ENCODE measurements at regions not wholly inside any gene's neighbourhood (a gene's known extent, or its start where the extent isn't known, plus 50 kb on each side); places are given as distances from the start of the nearest gene placed in this dataset.
"Not testable (repeated sequence)": the region's sequence is repeated elsewhere in the genome, so short reads cannot be mapped to it uniquely, and the experiment has no call there.

DNA sequence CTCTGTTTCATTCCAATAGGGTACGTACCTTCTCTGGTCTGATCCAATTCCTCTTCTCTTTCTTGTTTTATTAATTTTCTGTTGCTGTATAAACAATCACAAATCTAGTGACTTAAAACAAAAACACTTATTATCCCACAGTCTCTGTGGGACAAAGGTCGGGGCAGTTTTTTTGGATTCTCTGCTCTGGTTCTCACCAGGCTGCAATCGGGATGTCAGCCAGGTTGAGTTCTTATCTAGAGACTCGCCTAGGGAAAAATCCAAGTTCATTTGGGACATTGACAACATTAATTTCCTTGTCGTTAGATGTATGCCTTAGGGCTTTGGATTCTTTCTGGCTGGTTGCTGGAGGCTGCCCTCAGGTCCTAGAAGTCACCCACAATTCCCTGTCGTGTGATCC lies 430.5 kb upstream of the RORB start:
- no peak overlapping the region for H3K4me3 ChIP-seq
- WGBS, 2 donors, result 54 to 55% methylated on average over 6 of the region's 6 CpGs
- intact Hi-C loops (cut with DNase I), result no loop called here
- H3K36me3 ChIP-seq, result no peaks in the 10 kb centered on the region
- no peak overlapping the region for H3K27ac ChIP-seq
- H3K4me1 ChIP-seq, result no peaks in the 10 kb centered on the region
- DNase-seq, result no peak
- no peaks in the 10 kb centered on the region for H3K27me3 ChIP-seq
- no peaks in the 10 kb centered on the region for H3K9me3 ChIP-seq
- no peak for TF ChIP-seq POLR2A (IDR thresholded peaks at IDR 0.05)
- TF ChIP-seq, protein P1, sequence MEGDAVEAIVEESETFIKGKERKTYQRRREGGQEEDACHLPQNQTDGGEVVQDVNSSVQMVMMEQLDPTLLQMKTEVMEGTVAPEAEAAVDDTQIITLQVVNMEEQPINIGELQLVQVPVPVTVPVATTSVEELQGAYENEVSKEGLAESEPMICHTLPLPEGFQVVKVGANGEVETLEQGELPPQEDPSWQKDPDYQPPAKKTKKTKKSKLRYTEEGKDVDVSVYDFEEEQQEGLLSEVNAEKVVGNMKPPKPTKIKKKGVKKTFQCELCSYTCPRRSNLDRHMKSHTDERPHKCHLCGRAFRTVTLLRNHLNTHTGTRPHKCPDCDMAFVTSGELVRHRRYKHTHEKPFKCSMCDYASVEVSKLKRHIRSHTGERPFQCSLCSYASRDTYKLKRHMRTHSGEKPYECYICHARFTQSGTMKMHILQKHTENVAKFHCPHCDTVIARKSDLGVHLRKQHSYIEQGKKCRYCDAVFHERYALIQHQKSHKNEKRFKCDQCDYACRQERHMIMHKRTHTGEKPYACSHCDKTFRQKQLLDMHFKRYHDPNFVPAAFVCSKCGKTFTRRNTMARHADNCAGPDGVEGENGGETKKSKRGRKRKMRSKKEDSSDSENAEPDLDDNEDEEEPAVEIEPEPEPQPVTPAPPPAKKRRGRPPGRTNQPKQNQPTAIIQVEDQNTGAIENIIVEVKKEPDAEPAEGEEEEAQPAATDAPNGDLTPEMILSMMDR (IDR thresholded peaks at IDR 0.05), result no peak

DNA sequence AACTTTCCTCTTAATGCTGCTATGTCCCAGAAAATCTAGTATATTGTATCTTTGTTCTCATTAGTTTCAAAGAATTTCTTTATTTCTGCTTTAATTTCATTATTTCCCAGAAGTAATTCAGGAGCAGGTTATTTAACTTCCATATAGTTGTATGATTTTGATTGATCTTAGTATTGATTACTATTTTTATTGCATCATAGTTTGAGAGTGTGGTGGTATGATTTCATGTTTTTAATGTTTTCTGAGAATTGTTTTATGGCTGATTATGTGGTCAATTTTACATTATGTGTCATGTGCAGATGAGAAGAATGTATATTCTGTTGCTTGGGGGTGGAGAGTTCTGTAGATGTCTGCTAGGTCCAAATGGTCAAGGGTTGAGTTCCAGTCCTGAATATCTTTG lies 425.6 kb upstream of the RORB start:
- H3K36me3 ChIP-seq, result no peaks in the 10 kb centered on the region
- H3K9me3 ChIP-seq, result no peaks in the 10 kb centered on the region
- no peak overlapping the region for H3K4me3 ChIP-seq
- no peak for DNase-seq
- H3K27ac ChIP-seq, result no peak overlapping the region
- TF ChIP-seq, protein P1 (IDR thresholded peaks at IDR 0.05), result no peak
- no peak for TF ChIP-seq POLR2A (IDR thresholded peaks at IDR 0.05)
- H3K4me1 ChIP-seq, result no peaks in the 10 kb centered on the region
- intact Hi-C loops (cut with DNase I), result no loop called here
- H3K27me3 ChIP-seq, result no peaks in the 10 kb centered on the region

- DNase-seq, result no peak
- intact Hi-C loops (cut with DNase I), result no loop called here
- 83% methylated on average over 2 of the region's 7 CpGs; no CpG with 5 or more reads in 1 of the 2 donors for WGBS, 2 donors
Observed at GRCh38 chr9:74073897-74074296, 423.2 kb upstream of the RORB start.

DNA sequence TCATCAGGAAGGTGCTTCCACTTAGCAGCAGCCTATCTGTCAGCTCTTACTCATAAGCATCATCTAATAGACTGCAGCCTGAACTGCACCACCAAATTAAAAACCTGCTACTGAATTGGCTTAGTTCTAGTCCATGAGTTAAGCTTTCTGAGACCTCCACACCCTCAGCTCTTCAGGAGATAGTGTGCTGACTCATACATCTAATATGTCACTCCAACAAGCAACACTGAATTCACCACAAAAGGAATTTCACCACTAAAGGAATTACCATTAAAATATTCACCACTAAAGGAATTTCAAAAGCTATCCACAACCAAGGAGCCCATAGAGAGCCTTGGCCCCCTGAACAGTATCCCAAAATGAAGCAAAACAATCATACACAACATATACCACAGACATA lies 418.5 kb upstream of the RORB start:
- DNase-seq, result no peak
- intact Hi-C loops (cut with DNase I), result no loop called here
- no peaks in the 10 kb centered on the region for H3K36me3 ChIP-seq
- H3K27me3 ChIP-seq, result no peaks in the 10 kb centered on the region
- no peaks in the 10 kb centered on the region for H3K9me3 ChIP-seq
- TF ChIP-seq, protein P1 (IDR thresholded peaks at IDR 0.05), result no peak
- TF ChIP-seq POLR2A (IDR thresholded peaks at IDR 0.05), result no peak
- no peaks in the 10 kb centered on the region for H3K4me1 ChIP-seq
- no peak overlapping the region for H3K27ac ChIP-seq
- H3K4me3 ChIP-seq, result no peak overlapping the region

More at GRCh38 chr9:74073897-74074296, 423.2 kb upstream of the RORB start:
- no peak overlapping the region for H3K27ac ChIP-seq
- no peaks in the 10 kb centered on the region for H3K27me3 ChIP-seq
- H3K4me1 ChIP-seq, result no peaks in the 10 kb centered on the region
- H3K9me3 ChIP-seq, result no peaks in the 10 kb centered on the region
- TF ChIP-seq, protein P1 (IDR thresholded peaks at IDR 0.05), result no peak
- TF ChIP-seq POLR2A (IDR thresholded peaks at IDR 0.05), result no peak
- no peaks in the 10 kb centered on the region for H3K36me3 ChIP-seq
- H3K4me3 ChIP-seq, result no peak overlapping the region

- H3K4me3 ChIP-seq; DNase-seq; H3K27ac ChIP-seq; H3K9me3 ChIP-seq; H3K4me1 ChIP-seq; H3K27me3 ChIP-seq; H3K36me3 ChIP-seq; intact Hi-C loops (cut with DNase I): not testable (repeated sequence)
- 72 to 75% methylated on average over 1 to 4 of the region's 4 CpGs for WGBS, 2 donors
Observed at GRCh38 chr9:74080652-74081051, 416.5 kb upstream of the RORB start.

- no peaks in the 10 kb centered on the region for H3K9me3 ChIP-seq
- H3K4me3 ChIP-seq, result no peak overlapping the region
- H3K27me3 ChIP-seq, result no peaks in the 10 kb centered on the region
- H3K27ac ChIP-seq, result no peak overlapping the region
- H3K36me3 ChIP-seq, result no peaks in the 10 kb centered on the region
- H3K4me1 ChIP-seq, result no peaks in the 10 kb centered on the region
- WGBS, 2 donors, result 72 to 79% methylated on average over 2 of the region's 2 CpGs
- intact Hi-C loops (cut with DNase I), result no loop called here
- no peak for DNase-seq
- TF ChIP-seq, protein P1 (IDR thresholded peaks at IDR 0.05), result no peak
- TF ChIP-seq POLR2A (IDR thresholded peaks at IDR 0.05), result no peak
Observed at GRCh38 chr9:74083681-74084433, 413.3 kb upstream of the RORB start.

DNA sequence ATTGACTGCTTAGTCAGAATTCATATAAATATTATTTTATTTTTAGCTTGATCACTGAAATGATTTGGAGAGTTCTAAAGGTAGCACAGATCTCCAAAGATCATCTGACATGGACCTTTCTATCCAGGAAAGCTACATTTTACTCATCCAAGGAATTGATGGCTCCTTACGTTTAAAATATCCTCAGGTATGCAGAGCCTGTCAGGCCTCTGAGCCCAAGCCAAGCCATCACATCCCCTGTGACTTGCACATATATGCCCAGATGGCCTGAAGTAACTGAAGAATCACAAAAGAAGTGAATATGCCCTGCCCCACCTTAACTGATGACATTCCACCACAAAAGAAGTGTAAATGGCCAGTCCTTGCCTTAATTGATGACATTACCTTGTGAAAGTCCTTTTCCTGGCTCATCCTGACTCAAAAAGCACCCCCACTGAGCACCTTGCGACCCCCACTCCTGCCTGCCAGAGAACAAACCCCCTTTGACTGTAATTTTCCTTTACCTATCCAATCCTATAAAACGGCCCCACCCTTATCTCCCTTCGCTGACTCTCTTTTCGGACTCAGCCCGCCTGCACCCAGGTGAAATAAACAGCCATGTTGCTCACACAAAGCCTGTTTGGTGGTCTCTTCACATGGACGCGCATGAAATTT lies 411.6 kb upstream of the RORB start:
- H3K27ac ChIP-seq; H3K27me3 ChIP-seq; H3K36me3 ChIP-seq; DNase-seq; H3K9me3 ChIP-seq; H3K4me1 ChIP-seq; intact Hi-C loops (cut with DNase I); H3K4me3 ChIP-seq: not testable (repeated sequence)
- WGBS, 2 donors, result 80 to 83% methylated on average over 8 of the region's 8 CpGs

- H3K4me3 ChIP-seq; H3K4me1 ChIP-seq; intact Hi-C loops (cut with DNase I); H3K27me3 ChIP-seq; H3K9me3 ChIP-seq; H3K27ac ChIP-seq; H3K36me3 ChIP-seq; DNase-seq: not testable (repeated sequence)
- WGBS, 2 donors, result 70 to 81% methylated on average over 3 of the region's 3 CpGs
Observed at GRCh38 chr9:74090921-74091320, 406.2 kb upstream of the RORB start.
